HEK293 (cell line): ENCODE measurements at regions not wholly inside any gene's neighbourhood (a gene's known extent, or its start where the extent isn't known, plus 50 kb on each side); places are given as distances from the start of the nearest gene placed in this dataset.

Source experiments
- CTCF ChIA-PET: fragments of 350-600 bp; formaldehyde crosslinking; extraction: SDS; loops from one replicate; lab custom pipeline; 2021; ENCODE audit warnings: antibody characterized with exemption; lab: Yijun Ruan, JAX
- POLR2A ChIA-PET: fragments of 300-600 bp; formaldehyde crosslinking; extraction: SDS; loops from one replicate; lab custom pipeline; 2020; ENCODE audit warnings: antibody characterized with exemption, inconsistent platforms; lab: Yijun Ruan, JAX
- H3K27ac ChIP-seq: fragments of 200-500 bp; sonication (Bioruptor generic); 2 replicates; pipeline ENCODE4 v1.5.1; 2014; ENCODE audit warnings: low read depth, low read length, control low read depth, inconsistent platforms; ENCODE audit errors: extremely low read depth
- H3K36me3 ChIP-seq, 2 experiments: fragments of 200-500 bp in 1 of 2; sonication (Bioruptor generic) in 1 of 2; 1 replicate in 1 of 2; 2 replicates in 1 of 2; pipeline ENCODE4 v1.5.1; 2014 to 2017; ENCODE audit warnings: inconsistent platforms in 2 of 2, low read length in 2 of 2; ENCODE audit not compliant: control insufficient read depth in 2 of 2, insufficient read depth in 1 of 2
- H3K4me1 ChIP-seq: fragments of 200-500 bp; sonication (Bioruptor generic); 2 replicates; pipeline ENCODE4 v1.5.1; 2014; ENCODE audit warnings: mild to moderate bottlenecking, low read length, inconsistent platforms; ENCODE audit not compliant: control insufficient read depth, insufficient read depth
- H3K4me3 ChIP-seq: 2 replicates; pipeline ENCODE4 v1.5.1; 2011; ENCODE audit warnings: low read depth, mild to moderate bottlenecking, control low read depth, low read length, moderate library complexity
- H3K9me3 ChIP-seq: fragments of 200-500 bp; sonication (Bioruptor generic); 2 replicates; pipeline ENCODE4 v1.5.1; 2014; ENCODE audit warnings: low read depth, low read length, inconsistent platforms; ENCODE audit not compliant: control insufficient read depth, insufficient read depth
- AEBP2 ChIP-seq: fragments of 450-650 bp; formaldehyde crosslinking; IDR thresholded peaks from 2 replicates; pipeline ENCODE4 v1.5.1; 2016; ENCODE audit warnings: missing biosample characterization, missing genetic modification characterization, borderline replicate concordance
- GFI1B ChIP-seq: fragments of 450-650 bp; formaldehyde crosslinking; IDR thresholded peaks from 2 replicates; pipeline ENCODE4 v1.5.1; 2016; ENCODE audit warnings: missing biosample characterization, missing genetic modification characterization
- INSM2 ChIP-seq: fragments of 450-650 bp; formaldehyde crosslinking; IDR thresholded peaks from 2 replicates; pipeline ENCODE4 v1.5.1; 2016; ENCODE audit warnings: missing biosample characterization, missing genetic modification characterization
- KLF8 ChIP-seq: fragments of 450-650 bp; formaldehyde crosslinking; IDR thresholded peaks from 2 replicates; pipeline ENCODE4 v1.5.1; 2016; ENCODE audit warnings: missing biosample characterization, missing genetic modification characterization
- PRDM10 ChIP-seq: fragments of 450-650 bp; formaldehyde crosslinking; IDR thresholded peaks from 2 replicates; pipeline ENCODE4 v1.5.1; 2016; ENCODE audit warnings: missing biosample characterization, missing genetic modification characterization
- SP2 ChIP-seq: fragments of 450-650 bp; formaldehyde crosslinking; IDR thresholded peaks from 2 replicates; pipeline ENCODE4 v1.5.1; 2016; ENCODE audit warnings: missing biosample characterization, missing genetic modification characterization
- WT1 ChIP-seq: fragments of 450-650 bp; formaldehyde crosslinking; IDR thresholded peaks from 2 replicates; pipeline ENCODE4 v1.5.1; 2016; ENCODE audit warnings: missing biosample characterization, missing genetic modification characterization
- ZNF155 ChIP-seq: fragments of 450-650 bp; formaldehyde crosslinking; IDR thresholded peaks from 2 replicates; pipeline ENCODE4 v1.5.1; 2016; ENCODE audit warnings: missing biosample characterization, missing genetic modification characterization
- ZNF354C ChIP-seq: fragments of 450-650 bp; formaldehyde crosslinking; IDR thresholded peaks from 2 replicates; pipeline ENCODE4 v1.5.1; 2016; ENCODE audit warnings: missing biosample characterization, missing genetic modification characterization, low read depth, borderline replicate concordance
- ZNF449 ChIP-seq: fragments of 450-650 bp; formaldehyde crosslinking; IDR thresholded peaks from 2 replicates; pipeline ENCODE4 v1.5.1; 2017; ENCODE audit warnings: missing biosample characterization, mild to moderate bottlenecking, missing genetic modification characterization, moderate library complexity
- ZNF596 ChIP-seq: fragments of 450-650 bp; IDR thresholded peaks from 2 replicates; pipeline ENCODE4 v1.5.0; 2018; ENCODE audit warnings: missing biosample characterization, mild to moderate bottlenecking, missing genetic modification characterization, moderate library complexity
- ZNF624 ChIP-seq: fragments of 450-650 bp; formaldehyde crosslinking; IDR thresholded peaks from 2 replicates; pipeline ENCODE4 v1.5.1; 2017; ENCODE audit warnings: missing biosample characterization, missing genetic modification characterization
- ZNF707 ChIP-seq: fragments of 450-650 bp; formaldehyde crosslinking; IDR thresholded peaks from 2 replicates; pipeline ENCODE4 v1.5.1; 2016; ENCODE audit warnings: missing biosample characterization, missing genetic modification characterization
- ZNF837 ChIP-seq: fragments of 450-650 bp; formaldehyde crosslinking; IDR thresholded peaks from 2 replicates; pipeline ENCODE4 v1.5.1; 2016; ENCODE audit warnings: missing biosample characterization, missing genetic modification characterization
- TF ChIP-seq, protein P1 (sequence below): fragments of 450-650 bp; formaldehyde crosslinking; IDR thresholded peaks from 2 replicates; pipeline ENCODE4 v1.5.1; 2016; ENCODE audit warnings: missing biosample characterization, missing genetic modification characterization
- TF ChIP-seq, protein P2 (sequence below): fragments of 450-650 bp; formaldehyde crosslinking; IDR thresholded peaks from 2 replicates; pipeline ENCODE4 v1.5.1; 2017; ENCODE audit warnings: missing biosample characterization, missing genetic modification characterization
- TF ChIP-seq, protein P3 (sequence below): fragments of 450-650 bp; formaldehyde crosslinking; IDR thresholded peaks from 2 replicates; pipeline ENCODE4 v1.5.1; 2016; ENCODE audit warnings: missing biosample characterization, missing genetic modification characterization
- TF ChIP-seq, protein P4 (sequence below): fragments of 450-650 bp; formaldehyde crosslinking; IDR thresholded peaks from 2 replicates; pipeline ENCODE4 v1.5.1; 2016; ENCODE audit warnings: missing biosample characterization, missing genetic modification characterization

DNA sequence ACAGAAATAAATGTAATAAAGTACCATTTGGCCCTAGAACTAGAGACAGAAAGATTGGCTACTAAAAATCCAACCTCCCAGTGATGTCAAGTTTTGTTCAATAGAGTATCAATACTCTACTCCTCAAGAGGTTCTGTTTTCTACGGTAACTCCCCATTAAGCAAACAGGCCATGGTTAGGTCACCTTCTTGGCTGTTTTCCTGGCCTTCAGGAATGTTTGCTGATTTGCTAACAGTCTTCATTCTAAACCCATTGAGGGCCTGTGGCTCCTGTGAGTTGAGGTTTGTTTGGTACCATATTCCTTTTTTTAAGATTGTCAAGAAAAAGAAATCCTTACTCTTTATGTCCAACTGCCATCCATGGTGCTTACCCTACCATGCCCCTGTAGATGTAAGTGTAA lies 1022.0 kb upstream of the TMEM132C start (continued):
- TF ChIP-seq INSM2 (tag by site-specific recombination) (no peak), ZNF596 (tag by site-specific recombination) (no peak), KLF8 (tag by site-specific recombination) (no peak), ZNF624 (tag by site-specific recombination) (no peak)
- TF ChIP-seq, protein P1, sequence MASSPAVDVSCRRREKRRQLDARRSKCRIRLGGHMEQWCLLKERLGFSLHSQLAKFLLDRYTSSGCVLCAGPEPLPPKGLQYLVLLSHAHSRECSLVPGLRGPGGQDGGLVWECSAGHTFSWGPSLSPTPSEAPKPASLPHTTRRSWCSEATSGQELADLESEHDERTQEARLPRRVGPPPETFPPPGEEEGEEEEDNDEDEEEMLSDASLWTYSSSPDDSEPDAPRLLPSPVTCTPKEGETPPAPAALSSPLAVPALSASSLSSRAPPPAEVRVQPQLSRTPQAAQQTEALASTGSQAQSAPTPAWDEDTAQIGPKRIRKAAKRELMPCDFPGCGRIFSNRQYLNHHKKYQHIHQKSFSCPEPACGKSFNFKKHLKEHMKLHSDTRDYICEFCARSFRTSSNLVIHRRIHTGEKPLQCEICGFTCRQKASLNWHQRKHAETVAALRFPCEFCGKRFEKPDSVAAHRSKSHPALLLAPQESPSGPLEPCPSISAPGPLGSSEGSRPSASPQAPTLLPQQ, result no peak

GRCh38 chr12:127245437-127245836 lies 1021.5 kb upstream of the TMEM132C start:
- ChIA-PET CTCF (no interaction called here), POLR2A (no interaction called here)
- Histone ChIP-seq H3K27ac (no peak overlapping the region), H3K4me3 (no peak overlapping the region), H3K9me3 (no peaks in the 10 kb centered on the region), H3K4me1 (no peaks in the 10 kb centered on the region)
- TF ChIP-seq ZNF155, result no peak
- no peak for TF ChIP-seq ZNF449
- TF ChIP-seq ZNF837 (tag by site-specific recombination), result no peak
- TF ChIP-seq, all 188 proteins: peak for 0
- no peaks in the 10 kb centered on the region for H3K36me3 ChIP-seq

- Histone ChIP-seq H3K27ac (no peak overlapping the region), H3K36me3 (no peaks in the 10 kb centered on the region), H3K4me1 (no peaks in the 10 kb centered on the region), H3K4me3 (no peak overlapping the region), H3K9me3 (no peaks in the 10 kb centered on the region)
- POLR2A ChIA-PET, result no interaction called here
- CTCF ChIA-PET, result no interaction called here
- TF ChIP-seq, protein P2, sequence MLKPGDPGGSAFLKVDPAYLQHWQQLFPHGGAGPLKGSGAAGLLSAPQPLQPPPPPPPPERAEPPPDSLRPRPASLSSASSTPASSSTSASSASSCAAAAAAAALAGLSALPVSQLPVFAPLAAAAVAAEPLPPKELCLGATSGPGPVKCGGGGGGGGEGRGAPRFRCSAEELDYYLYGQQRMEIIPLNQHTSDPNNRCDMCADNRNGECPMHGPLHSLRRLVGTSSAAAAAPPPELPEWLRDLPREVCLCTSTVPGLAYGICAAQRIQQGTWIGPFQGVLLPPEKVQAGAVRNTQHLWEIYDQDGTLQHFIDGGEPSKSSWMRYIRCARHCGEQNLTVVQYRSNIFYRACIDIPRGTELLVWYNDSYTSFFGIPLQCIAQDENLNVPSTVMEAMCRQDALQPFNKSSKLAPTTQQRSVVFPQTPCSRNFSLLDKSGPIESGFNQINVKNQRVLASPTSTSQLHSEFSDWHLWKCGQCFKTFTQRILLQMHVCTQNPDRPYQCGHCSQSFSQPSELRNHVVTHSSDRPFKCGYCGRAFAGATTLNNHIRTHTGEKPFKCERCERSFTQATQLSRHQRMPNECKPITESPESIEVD (tag by site-specific recombination), result no peak
- no peak for TF ChIP-seq PRDM10 (tag by site-specific recombination)
- TF ChIP-seq ZNF707 (tag by site-specific recombination), result no peak
- TF ChIP-seq WT1 (tag by site-specific recombination), result no peak
- no peak for TF ChIP-seq ZNF354C (tag by site-specific recombination)
- TF ChIP-seq ZNF624 (tag by site-specific recombination), result no peak
- TF ChIP-seq GFI1B (tag by site-specific recombination), result no peak
- TF ChIP-seq SP2, result no peak
- TF ChIP-seq AEBP2 (tag by site-specific recombination), result no peak
- TF ChIP-seq, protein P3, sequence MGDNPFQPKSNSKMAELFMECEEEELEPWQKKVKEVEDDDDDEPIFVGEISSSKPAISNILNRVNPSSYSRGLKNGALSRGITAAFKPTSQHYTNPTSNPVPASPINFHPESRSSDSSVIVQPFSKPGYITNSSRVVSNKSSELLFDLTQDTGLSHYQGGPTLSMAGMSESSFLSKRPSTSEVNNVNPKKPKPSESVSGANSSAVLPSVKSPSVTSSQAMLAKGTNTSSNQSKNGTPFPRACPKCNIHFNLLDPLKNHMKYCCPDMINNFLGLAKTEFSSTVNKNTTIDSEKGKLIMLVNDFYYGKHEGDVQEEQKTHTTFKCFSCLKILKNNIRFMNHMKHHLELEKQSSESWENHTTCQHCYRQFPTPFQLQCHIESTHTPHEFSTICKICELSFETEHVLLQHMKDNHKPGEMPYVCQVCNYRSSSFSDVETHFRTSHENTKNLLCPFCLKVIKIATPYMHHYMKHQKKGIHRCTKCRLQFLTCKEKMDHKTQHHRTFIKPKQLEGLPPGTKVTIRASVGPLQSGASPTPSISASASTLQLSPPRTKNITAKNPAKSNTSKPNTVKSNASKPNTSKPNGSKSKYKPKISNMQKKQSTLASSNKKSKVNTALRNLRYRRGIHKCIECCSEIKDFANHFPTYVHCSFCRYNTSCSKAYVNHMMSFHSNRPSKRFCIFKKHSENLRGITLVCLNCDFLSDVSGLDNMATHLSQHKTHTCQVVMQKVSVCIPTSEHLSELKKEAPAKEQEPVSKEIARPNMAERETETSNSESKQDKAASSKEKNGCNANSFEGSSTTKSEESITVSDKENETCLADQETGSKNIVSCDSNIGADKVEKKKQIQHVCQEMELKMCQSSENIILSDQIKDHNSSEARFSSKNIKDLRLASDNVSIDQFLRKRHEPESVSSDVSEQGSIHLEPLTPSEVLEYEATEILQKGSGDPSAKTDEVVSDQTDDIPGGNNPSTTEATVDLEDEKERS (tag by site-specific recombination), result no peak
- TF ChIP-seq, protein P4, sequence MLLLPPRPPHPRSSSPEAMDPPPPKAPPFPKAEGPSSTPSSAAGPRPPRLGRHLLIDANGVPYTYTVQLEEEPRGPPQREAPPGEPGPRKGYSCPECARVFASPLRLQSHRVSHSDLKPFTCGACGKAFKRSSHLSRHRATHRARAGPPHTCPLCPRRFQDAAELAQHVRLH (tag by site-specific recombination), result no peak
These were observed 1019.0 kb upstream of the TMEM132C start for GRCh38 chr12:127247937-127248336.
